OCI-LY7 (cell line): ENCODE measurements at regions not wholly inside any gene's neighbourhood (a gene's known extent, or its start where the extent isn't known, plus 50 kb on each side); places are given as distances from the start of the nearest gene placed in this dataset.

Experiments
- BruUV-seq: library from RNA; stranded (reverse); fragments of 400-500 nt; replicated peaks from 2 replicates; lab custom pipeline; 2021; lab: Mats Ljungman, UMichigan
- CTCF ChIA-PET: fragments of 300-600 bp; sonication (Branson Sonifier 250); formaldehyde crosslinking; loops from one replicate; lab custom pipeline; 2022; ENCODE audit warnings: antibody characterized with exemption; ENCODE audit not compliant: unreplicated experiment; lab: Charles Lee
- POLR2A ChIA-PET: fragments of 300-600 bp; sonication (Branson Sonifier 250); formaldehyde crosslinking; loops from one replicate; lab custom pipeline; 2022; ENCODE audit warnings: antibody characterized with exemption; lab: Charles Lee
- DNase-seq: peaks from one replicate; pipeline ENCODE4 v3.0.0-alpha.2; 2015; ENCODE audit warnings: low spot score
- H2AFZ ChIP-seq: fragments of 200-600 bp; sonication (generic), shearing (Covaris generic); 2 replicates; pipeline ENCODE4 v1.6.1; 2014; ENCODE audit warnings: mild to moderate bottlenecking, antibody characterized with exemption, low read length, moderate library complexity
- H3K27ac ChIP-seq: fragments of 200-600 bp; sonication (generic); 2 replicates; pipeline ENCODE4 v1.5.1; 2014; ENCODE audit warnings: mixed run types, low read depth, mild to moderate bottlenecking, moderate library complexity, low read length, inconsistent platforms; ENCODE audit not compliant: poor library complexity, severe bottlenecking
- H3K36me3 ChIP-seq: fragments of 200-600 bp; sonication (generic); 2 replicates; pipeline ENCODE4 v1.6.1; 2014; ENCODE audit warnings: mild to moderate bottlenecking, antibody characterized with exemption, low read length, moderate library complexity, mixed read lengths; ENCODE audit not compliant: insufficient read depth
- H3K4me1 ChIP-seq: fragments of 200-600 bp; sonication (generic); 2 replicates; pipeline ENCODE4 v1.5.1; 2014; ENCODE audit warnings: mild to moderate bottlenecking, low read length; ENCODE audit not compliant: insufficient read depth, poor library complexity, severe bottlenecking
- H3K4me2 ChIP-seq: fragments of 200-600 bp; sonication (generic); 2 replicates; pipeline ENCODE4 v1.6.1; 2014; ENCODE audit warnings: mild to moderate bottlenecking, low read length
- H3K4me3 ChIP-seq: fragments of 200-600 bp; sonication (generic); 2 replicates; pipeline ENCODE4 v1.5.1; 2014; ENCODE audit warnings: mild to moderate bottlenecking, low read depth, low read length; ENCODE audit not compliant: poor library complexity, severe bottlenecking
- H3K79me2 ChIP-seq: fragments of 200-600 bp; sonication (generic); 2 replicates; pipeline ENCODE4 v1.6.1; 2016; ENCODE audit warnings: low read depth, mild to moderate bottlenecking, low read length, moderate library complexity, mixed read lengths; ENCODE audit not compliant: insufficient read depth
- H3K9me2 ChIP-seq: fragments of 200-600 bp; sonication (generic); 2 replicates; pipeline ENCODE4 v1.6.1; 2016; ENCODE audit warnings: mild to moderate bottlenecking, low read length, mixed read lengths; ENCODE audit not compliant: insufficient read depth
- H3K9me3 ChIP-seq: fragments of 200-600 bp; sonication (generic); 2 replicates; pipeline ENCODE4 v1.6.1; 2014; ENCODE audit warnings: mild to moderate bottlenecking, mixed run types, low read length, mixed read lengths
- H4K20me1 ChIP-seq: fragments of 200-600 bp; sonication (generic); 2 replicates; pipeline ENCODE4 v1.6.1; 2014; ENCODE audit warnings: mild to moderate bottlenecking, antibody characterized with exemption, low read length, moderate library complexity, mixed read lengths; ENCODE audit not compliant: insufficient read depth
- EZH2phosphoT487 ChIP-seq: fragments of 200-600 bp; sonication (generic); IDR thresholded peaks from 2 replicates; pipeline ENCODE4 v1.6.1; 2018; ENCODE audit warnings: low read depth, borderline replicate concordance, mild to moderate bottlenecking, mixed run types, antibody characterized with exemption, low read length, moderate library complexity, mixed read lengths
- intact Hi-C: fragments of 100-400 bp; cut with micrococcal nuclease; formaldehyde crosslinking; loops from one replicate; pipeline ENCODE4 v1.10.0; 2022; ENCODE audit not compliant: unreplicated experiment
- TF ChIP-seq, protein P1 (sequence below): fragments of 200-600 bp; sonication (generic); conservative IDR thresholded peaks from 2 replicates; pipeline ENCODE4 v1.5.1; 2014; ENCODE audit warnings: mild to moderate bottlenecking, antibody characterized with exemption, low read length, moderate library complexity, mixed read lengths

DNA sequence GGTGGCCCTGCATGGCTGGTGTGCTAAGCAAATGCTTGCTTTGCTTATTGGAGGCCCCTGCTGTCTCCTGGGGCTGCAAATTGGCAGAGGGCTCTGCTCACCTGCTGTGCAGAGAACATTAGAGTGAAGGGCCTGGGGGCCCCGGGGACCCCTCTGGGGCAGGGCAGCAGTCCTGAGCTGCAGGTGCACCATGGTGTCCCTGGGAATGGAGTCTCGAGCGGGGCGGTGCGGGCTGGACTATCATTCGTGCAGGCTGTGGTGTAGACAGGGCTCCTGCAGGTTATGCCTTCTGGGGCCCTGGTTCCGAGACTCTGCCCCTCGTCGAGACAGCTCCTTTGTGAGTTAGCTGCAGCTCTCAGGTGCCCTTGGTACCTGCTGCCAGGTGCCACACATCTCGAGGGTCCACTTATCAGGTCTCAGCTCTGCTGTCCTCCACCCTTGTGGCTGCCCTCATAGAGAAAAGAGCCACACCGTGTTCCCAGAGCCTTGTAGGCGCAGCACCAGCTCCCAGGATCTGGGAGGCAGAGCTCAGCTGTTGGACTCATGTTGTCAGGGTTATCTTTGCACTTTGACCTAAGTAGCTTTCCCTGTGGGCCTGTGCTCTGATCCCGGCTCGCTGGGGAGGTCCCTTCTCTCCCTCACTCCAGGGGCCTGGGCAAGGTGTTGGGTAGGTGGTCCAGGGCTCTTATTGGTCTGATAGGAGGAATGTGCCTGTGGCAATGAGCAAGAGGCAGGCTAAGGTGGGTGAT, 58.0 kb upstream of the ZNF536 start:
- no peaks in the 10 kb centered on the region for H3K9me2 ChIP-seq

DNA sequence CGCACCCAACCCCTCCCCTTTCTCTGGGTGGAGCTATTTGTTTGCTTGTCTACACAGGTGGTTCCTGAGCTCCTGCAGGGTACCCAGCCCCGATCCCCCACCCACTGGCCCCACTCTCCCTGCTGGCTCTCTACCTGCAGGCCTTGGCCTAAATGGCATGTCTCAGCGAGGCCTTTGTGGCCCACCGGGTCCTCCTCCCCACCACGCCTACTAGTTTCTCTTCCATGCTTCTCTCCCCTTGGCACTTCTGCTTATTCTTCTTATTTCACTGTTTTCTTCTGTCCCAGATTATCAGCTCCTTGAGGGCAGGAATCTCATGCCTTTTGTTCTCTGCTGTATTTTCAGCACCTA, 57.4 kb upstream of the ZNF536 start:
- CTCF ChIA-PET = no interaction called here
- H3K4me1 ChIP-seq = no peaks in the 10 kb centered on the region

More for the DNA sequence above, 58.0 kb upstream of the ZNF536 start:
- H3K4me2 ChIP-seq = no peak overlapping the region
- POLR2A ChIA-PET = interaction anchor here (0.7 kb wide), 1 partner anchor 135 kb away, joined by 3 read pairs; no protein-coding TSS in a partner anchor
- no peak overlapping the region for H2AFZ ChIP-seq
- no peaks in the 10 kb centered on the region for H4K20me1 ChIP-seq
- TF ChIP-seq, protein P1, sequence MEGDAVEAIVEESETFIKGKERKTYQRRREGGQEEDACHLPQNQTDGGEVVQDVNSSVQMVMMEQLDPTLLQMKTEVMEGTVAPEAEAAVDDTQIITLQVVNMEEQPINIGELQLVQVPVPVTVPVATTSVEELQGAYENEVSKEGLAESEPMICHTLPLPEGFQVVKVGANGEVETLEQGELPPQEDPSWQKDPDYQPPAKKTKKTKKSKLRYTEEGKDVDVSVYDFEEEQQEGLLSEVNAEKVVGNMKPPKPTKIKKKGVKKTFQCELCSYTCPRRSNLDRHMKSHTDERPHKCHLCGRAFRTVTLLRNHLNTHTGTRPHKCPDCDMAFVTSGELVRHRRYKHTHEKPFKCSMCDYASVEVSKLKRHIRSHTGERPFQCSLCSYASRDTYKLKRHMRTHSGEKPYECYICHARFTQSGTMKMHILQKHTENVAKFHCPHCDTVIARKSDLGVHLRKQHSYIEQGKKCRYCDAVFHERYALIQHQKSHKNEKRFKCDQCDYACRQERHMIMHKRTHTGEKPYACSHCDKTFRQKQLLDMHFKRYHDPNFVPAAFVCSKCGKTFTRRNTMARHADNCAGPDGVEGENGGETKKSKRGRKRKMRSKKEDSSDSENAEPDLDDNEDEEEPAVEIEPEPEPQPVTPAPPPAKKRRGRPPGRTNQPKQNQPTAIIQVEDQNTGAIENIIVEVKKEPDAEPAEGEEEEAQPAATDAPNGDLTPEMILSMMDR = no peak
- TF ChIP-seq EZH2phosphoT487 = no peak
- no TSS peak for BruUV-seq
- H3K36me3 ChIP-seq = no peaks in the 10 kb centered on the region
- no peak overlapping the region for H3K27ac ChIP-seq
- H3K79me2 ChIP-seq = no peaks in the 10 kb centered on the region
- no peaks in the 10 kb centered on the region for H3K4me1 ChIP-seq
- intact Hi-C loops = no loop called here
- no peak overlapping the region for H3K4me3 ChIP-seq
- CTCF ChIA-PET = no interaction called here
- H3K9me3 ChIP-seq = no peaks in the 10 kb centered on the region
- no peak for DNase-seq

More for the DNA sequence above, 57.4 kb upstream of the ZNF536 start:
- POLR2A ChIA-PET = interaction anchor here (0.6 to 0.7 kb wide), 2 partner anchors 8 to 136 kb away, joined by 3 read pairs; no protein-coding TSS in a partner anchor
- Histone ChIP-seq H3K79me2 (no peaks in the 10 kb centered on the region), H3K9me2 (no peaks in the 10 kb centered on the region), H3K36me3 (no peaks in the 10 kb centered on the region), H4K20me1 (no peaks in the 10 kb centered on the region), H3K27ac (no peak overlapping the region), H3K4me3 (no peak overlapping the region), H3K4me2 (no peak overlapping the region), H3K9me3 (no peaks in the 10 kb centered on the region), H2AFZ (no peak overlapping the region)
- no peak for DNase-seq
- BruUV-seq = no TSS peak
- intact Hi-C loops = no loop called here
- TF ChIP-seq, protein P1 = no peak
- TF ChIP-seq EZH2phosphoT487 = no peak
